SK-N-SH (cell line): ENCODE measurements at regions not wholly inside any gene's neighbourhood (a gene's known extent, or its start where the extent isn't known, plus 50 kb on each side); places are given as distances from the start of the nearest gene placed in this dataset.

Source experiments
- CTCF ChIA-PET: fragments of 300-600, 350-600 bp; formaldehyde crosslinking; extraction: SDS; loops from one replicate; lab custom pipeline; 2021; lab: Yijun Ruan, JAX
- POLR2A ChIA-PET: fragments of 350-600 bp; sonication (Branson Sonifier 250); formaldehyde crosslinking; extraction: SDS; loops from one replicate; lab custom pipeline; 2020; ENCODE audit warnings: antibody characterized with exemption, inconsistent platforms; lab: Yijun Ruan, JAX
- DNase-seq: peaks from one replicate; pipeline ENCODE4 v3.0.0; 2012
- H2AFZ ChIP-seq: fragments of 200-600 bp; sonication (generic); 2 replicates; pipeline ENCODE4 v1.8.1; 2016; ENCODE audit warnings: antibody characterized with exemption, mild to moderate bottlenecking, low read depth
- H3F3A ChIP-seq: fragments of 200-600 bp; sonication (generic); replicated peaks from 2 replicates; pipeline ENCODE3; 2016; ENCODE audit warnings: antibody characterized with exemption, mild to moderate bottlenecking; ENCODE audit not compliant: insufficient read depth
- H3K27ac ChIP-seq, 2 experiments: fragments of 200-500 bp in 1 of 2; fragments of 200-600 bp in 1 of 2; sonication (Bioruptor generic) in 1 of 2; sonication (generic), shearing (Covaris generic) in 1 of 2; 2 replicates each; pipeline versions ENCODE4 v1.5.1 to v1.6.1; 2014 to 2016; ENCODE audit warnings: low read depth in 2 of 2, inconsistent platforms in 1 of 2, low read length in 1 of 2, mild to moderate bottlenecking in 1 of 2, mixed read lengths in 1 of 2
- H3K27me3 ChIP-seq: fragments of 200-600 bp; sonication (generic), shearing (Covaris generic); 2 replicates; pipeline ENCODE4 v1.6.1; 2016; ENCODE audit warnings: mixed run types; ENCODE audit not compliant: insufficient read depth
- H3K36me3 ChIP-seq, 2 experiments: fragments of 200-500 bp in 1 of 2; fragments of 200-600 bp in 1 of 2; sonication (Bioruptor generic) in 1 of 2; sonication (generic) in 1 of 2; replicated peaks in 1 of 2; 2 replicates each; pipeline versions ENCODE3 to v1.5.1; 2014 to 2016; ENCODE audit warnings: low read length in 1 of 2, mild to moderate bottlenecking in 1 of 2; ENCODE audit not compliant: insufficient read depth in 2 of 2, control insufficient read depth in 1 of 2
- H3K4me1 ChIP-seq, 2 experiments: fragments of 200-500 bp in 1 of 2; fragments of 200-600 bp in 1 of 2; sonication (Bioruptor generic) in 1 of 2; sonication (generic), shearing (Covaris generic) in 1 of 2; 2 replicates each; pipeline versions ENCODE4 v1.5.1 to v1.6.1; 2014 to 2016; ENCODE audit warnings: low read depth in 1 of 2, low read length in 1 of 2, mixed run types in 1 of 2; ENCODE audit not compliant: insufficient read depth in 2 of 2, control insufficient read depth in 1 of 2
- H3K4me2 ChIP-seq: fragments of 200-600 bp; sonication (generic), shearing (Covaris generic); 2 replicates; pipeline ENCODE4 v1.6.1; 2017; ENCODE audit warnings: mixed run types
- H3K4me3 ChIP-seq, 2 experiments: fragments of 200-500 bp in 1 of 2; fragments of 200-600 bp in 1 of 2; sonication (Bioruptor generic) in 1 of 2; sonication (generic), shearing (Covaris generic) in 1 of 2; 2 replicates each; pipeline versions ENCODE4 v1.5.1 to v1.8.1; 2014 to 2016; ENCODE audit warnings: low read depth in 2 of 2, inconsistent platforms in 1 of 2, low read length in 1 of 2, mild to moderate bottlenecking in 1 of 2, mixed read lengths in 1 of 2, moderate library complexity in 1 of 2
- H3K79me2 ChIP-seq: fragments of 200-600 bp; sonication (generic); 2 replicates; pipeline ENCODE4 v1.8.1; 2017; ENCODE audit warnings: mild to moderate bottlenecking; ENCODE audit not compliant: insufficient read depth
- H3K9ac ChIP-seq: fragments of 200-600 bp; sonication (generic); 2 replicates; pipeline ENCODE4 v1.6.1; 2017; ENCODE audit warnings: mixed run types
- H3K9me2 ChIP-seq: fragments of 200-600 bp; sonication (generic); 2 replicates; pipeline ENCODE4 v1.6.1; 2017; ENCODE audit warnings: mixed run types
- H3K9me3 ChIP-seq: fragments of 200-600 bp; sonication (generic); 2 replicates; pipeline ENCODE4 v1.6.1; 2017; ENCODE audit warnings: mixed run types, mild to moderate bottlenecking, moderate library complexity
- H4K20me1 ChIP-seq: fragments of 200-600 bp; sonication (generic); 2 replicates; pipeline ENCODE4 v1.6.1; 2017; ENCODE audit warnings: mild to moderate bottlenecking, mixed run types; ENCODE audit not compliant: insufficient read depth
- CHD2 ChIP-seq: fragments of 150-350 bp; IDR thresholded peaks from 2 replicates; pipeline ENCODE4 v1.6.1; 2018; ENCODE audit warnings: low read length; ENCODE audit not compliant: partially characterized antibody
- CTCF ChIP-seq: fragments of 200-600 bp; sonication (generic); IDR thresholded peaks from 2 replicates; pipeline ENCODE4 v1.6.1; 2017; ENCODE audit warnings: antibody characterized with exemption, mild to moderate bottlenecking, moderate library complexity
- ELF1 ChIP-seq: IDR thresholded peaks from 2 replicates; pipeline ENCODE4 v1.4.0; 2012
- GATA2 ChIP-seq: sonication (generic); formaldehyde crosslinking; IDR thresholded peaks from 2 replicates; pipeline ENCODE4 v1.5.0; 2020; ENCODE audit warnings: mild to moderate bottlenecking, missing genetic modification reagents
- JUND ChIP-seq: IDR thresholded peaks from 2 replicates; pipeline ENCODE4 v1.4.0; 2012
- MXI1 ChIP-seq: IDR thresholded peaks from 2 replicates; pipeline ENCODE4 v1.6.1; 2012; ENCODE audit warnings: mild to moderate bottlenecking, low read depth, low read length, improper control_type of control experiment
- NFIC ChIP-seq: IDR thresholded peaks from 2 replicates; pipeline ENCODE4 v1.4.0; 2012; ENCODE audit warnings: borderline replicate concordance
- NRF1 ChIP-seq: IDR thresholded peaks from 2 replicates; pipeline ENCODE4 v1.6.1; 2012; ENCODE audit warnings: low read depth, mild to moderate bottlenecking, low read length
- PBX3 ChIP-seq: IDR thresholded peaks from 2 replicates; pipeline ENCODE4; 2012
- RAD21 ChIP-seq: IDR thresholded peaks from 2 replicates; pipeline ENCODE4 v1.6.1; 2012; ENCODE audit warnings: mild to moderate bottlenecking, low read length
- REST ChIP-seq: IDR thresholded peaks from 2 replicates; pipeline ENCODE4 v1.6.1; 2012; ENCODE audit warnings: mild to moderate bottlenecking, low read depth, low read length, moderate library complexity
- SIN3A ChIP-seq: IDR thresholded peaks from 2 replicates; pipeline ENCODE4 v1.6.1; 2012; ENCODE audit warnings: low read depth, mild to moderate bottlenecking, low read length, moderate library complexity, borderline replicate concordance
- SMC3 ChIP-seq: IDR thresholded peaks from 2 replicates; pipeline ENCODE4 v1.6.1; 2012; ENCODE audit warnings: low read depth, low read length, improper control_type of control experiment
- TAF1 ChIP-seq: IDR thresholded peaks from 2 replicates; pipeline ENCODE4 v1.6.1; 2012; ENCODE audit warnings: low read depth, mild to moderate bottlenecking, low read length, moderate library complexity, borderline replicate concordance
- WGBS: methylation state at CpG from one replicate; pipeline ENCODE4 v1.1.6; 2017; ENCODE audit warnings: low lambda C conversion rate; 5-methylcytosine and 5-hydroxymethylcytosine counted together

GRCh38 chr5:62795926-62796325 lies 217.3 kb downstream of the LRRC70 start:
- ChIA-PET POLR2A (no interaction called here), CTCF (no interaction called here)
- Histone ChIP-seq H3K27me3 (no peaks in the 10 kb centered on the region), H3K4me3 (no peak overlapping the region), H3K9me3 (no peaks in the 10 kb centered on the region), H3K79me2 (no peaks in the 10 kb centered on the region), H3K4me1 (no peaks in the 10 kb centered on the region), H3K9me2 (no peaks in the 10 kb centered on the region), H2AFZ (no peak overlapping the region), H3K27ac (no peak overlapping the region), H3F3A (no peaks in the 10 kb centered on the region), H3K4me2 (no peak overlapping the region), H3K36me3 (no peaks in the 10 kb centered on the region), H4K20me1 (no peaks in the 10 kb centered on the region), H3K9ac (no peak overlapping the region)
- DNase-seq, result no peak
- TF ChIP-seq MXI1, result no peak

GRCh38 chr5:62794456-62794855 lies 215.8 kb downstream of the LRRC70 start:
- DNase-seq, result no peak
- CTCF ChIA-PET, result interaction anchor here (1.1 to 1.2 kb wide), 2 partner anchors 14 to 334 kb away, joined by 4 read pairs; no protein-coding TSS in a partner anchor
- no peaks in the 10 kb centered on the region for H3K9me3 ChIP-seq
- H3K4me1 ChIP-seq, result no peaks in the 10 kb centered on the region
- H3K36me3 ChIP-seq, result no peaks in the 10 kb centered on the region
- no peaks in the 10 kb centered on the region for H4K20me1 ChIP-seq
- H3K9ac ChIP-seq, result no peak overlapping the region
- TF ChIP-seq JUND (no peak), SIN3A (no peak), CHD2 (no peak), ELF1 (no peak), TAF1 (no peak), NRF1 (no peak), RAD21 (no peak), CTCF (no peak), NFIC (no peak), SMC3 (no peak), REST (no peak), PBX3 (no peak), GATA2 (CRISPR knock-in tag) (no peak)
- TF ChIP-seq, all 33 proteins: peak for 0
- Histone ChIP-seq H3K27me3 (no peaks in the 10 kb centered on the region), H3K79me2 (no peaks in the 10 kb centered on the region), H3F3A (no peaks in the 10 kb centered on the region), H3K4me2 (no peak overlapping the region), H3K4me3 (no peak overlapping the region), H3K27ac (no peak overlapping the region), H2AFZ (no peak overlapping the region), H3K9me2 (no peaks in the 10 kb centered on the region)
- POLR2A ChIA-PET, result no interaction called here
- 10% methylated on average over 4 of the region's 4 CpGs for WGBS
